ENCODE measurements at regions not wholly inside any gene's neighbourhood (a gene's known extent, or its start where the extent isn't known, plus 50 kb on each side); places are given as distances from the start of the nearest gene placed in this dataset.
"Not testable (repeated sequence)": the region's sequence is repeated elsewhere in the genome, so short reads cannot be mapped to it uniquely, and the experiment has no call there.

- not testable (repeated sequence) for DNase-seq (ENCODE audit: low spot score)
These were observed 858.8 kb downstream of the TUBA3C start for GRCh38 chr13:18322821-18323220.

GRCh38 chr13:18319653-18320052 is 862.0 kb downstream of the TUBA3C start:
- DNase-seq (ENCODE audit: low spot score), result not testable (repeated sequence)

GRCh38 chr13:18303240-18303813 is 878.3 kb downstream of the TUBA3C start:
- not testable (repeated sequence) for DNase-seq (ENCODE audit: low spot score)

GRCh38 chr13:18300968-18301367 is 880.7 kb downstream of the TUBA3C start:
- not testable (repeated sequence) for DNase-seq (ENCODE audit: low spot score)

GRCh38 chr13:18297359-18297758 is 884.3 kb downstream of the TUBA3C start:
- not testable (repeated sequence) for DNase-seq (ENCODE audit: low spot score)

- DNase-seq (ENCODE audit: low spot score), result not testable (repeated sequence)
These were observed 885.0 kb downstream of the TUBA3C start for GRCh38 chr13:18296617-18297016.

GRCh38 chr13:18294311-18294710 is 887.3 kb downstream of the TUBA3C start:
- DNase-seq (ENCODE audit: low spot score), result not testable (repeated sequence)

- not testable (repeated sequence) for DNase-seq (ENCODE audit: low spot score)
These were observed 894.8 kb downstream of the TUBA3C start for GRCh38 chr13:18286848-18287247.

GRCh38 chr13:18285663-18286062 is 896.0 kb downstream of the TUBA3C start:
- not testable (repeated sequence) for DNase-seq (ENCODE audit: low spot score)

- DNase-seq (ENCODE audit: low spot score), result not testable (repeated sequence)
These were observed 897.6 kb downstream of the TUBA3C start for GRCh38 chr13:18284040-18284439.

GRCh38 chr13:18281829-18282597 is 899.6 kb downstream of the TUBA3C start:
- not testable (repeated sequence) for DNase-seq (ENCODE audit: low spot score)

- DNase-seq (ENCODE audit: low spot score), result not testable (repeated sequence)
These were observed 900.5 kb downstream of the TUBA3C start for GRCh38 chr13:18280904-18281828.

- not testable (repeated sequence) for DNase-seq (ENCODE audit: low spot score)
These were observed 901.7 kb downstream of the TUBA3C start for GRCh38 chr13:18279971-18280370.

GRCh38 chr13:18277372-18277771 is 904.3 kb downstream of the TUBA3C start:
- not testable (repeated sequence) for DNase-seq (ENCODE audit: low spot score)

- not testable (repeated sequence) for DNase-seq (ENCODE audit: low spot score)
These were observed 905.3 kb downstream of the TUBA3C start for GRCh38 chr13:18276280-18276679.

- not testable (repeated sequence) for DNase-seq (ENCODE audit: low spot score)
These were observed 907.7 kb downstream of the TUBA3C start for GRCh38 chr13:18273785-18274514.

GRCh38 chr13:18258801-18259419 is 922.7 kb downstream of the TUBA3C start:
- not testable (repeated sequence) for DNase-seq (ENCODE audit: low spot score)

- DNase-seq (ENCODE audit: low spot score), result not testable (repeated sequence)
These were observed 923.9 kb downstream of the TUBA3C start for GRCh38 chr13:18257686-18258085.

- not testable (repeated sequence) for DNase-seq (ENCODE audit: low spot score)
These were observed 928.8 kb downstream of the TUBA3C start for GRCh38 chr13:18252848-18253247.

- DNase-seq (ENCODE audit: low spot score), result not testable (repeated sequence)
These were observed 932.9 kb downstream of the TUBA3C start for GRCh38 chr13:18248533-18249240.
